ENCODE measurements at regions not wholly inside any gene's neighbourhood (a gene's known extent, or its start where the extent isn't known, plus 50 kb on each side); places are given as distances from the start of the nearest gene placed in this dataset.

DNA sequence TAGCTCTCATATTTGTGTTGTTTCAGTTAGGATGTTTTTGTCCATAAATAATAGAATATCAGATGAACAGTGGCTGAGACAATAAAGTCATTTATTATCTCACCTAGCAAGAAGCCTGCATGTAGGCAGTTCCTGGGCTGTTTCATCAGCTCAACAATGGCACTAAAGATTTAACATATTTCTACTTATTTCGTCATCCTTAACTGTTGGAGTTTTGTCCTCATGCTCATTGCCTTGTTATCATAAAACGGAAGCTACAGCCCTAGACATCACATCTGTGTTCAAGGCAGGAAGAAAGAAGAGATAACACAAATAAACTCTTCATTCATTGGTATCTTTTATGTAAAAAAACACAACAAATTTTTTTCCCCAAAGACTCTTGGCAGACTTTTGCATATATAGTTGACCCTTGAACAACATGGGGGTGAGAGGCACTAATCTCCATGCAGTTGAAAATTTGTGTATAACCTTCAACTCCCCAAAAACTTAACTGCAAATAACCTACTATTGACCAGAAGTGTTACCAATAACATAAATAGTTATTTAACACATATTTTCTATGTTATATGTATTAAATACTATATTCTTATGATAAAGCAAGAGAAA, 277.2 kb upstream of the ADRA1B start:
- TF ChIP-seq POLR2AphosphoS5 (IDR thresholded peaks at IDR 0.05): no peak
- TF ChIP-seq, protein P1, sequence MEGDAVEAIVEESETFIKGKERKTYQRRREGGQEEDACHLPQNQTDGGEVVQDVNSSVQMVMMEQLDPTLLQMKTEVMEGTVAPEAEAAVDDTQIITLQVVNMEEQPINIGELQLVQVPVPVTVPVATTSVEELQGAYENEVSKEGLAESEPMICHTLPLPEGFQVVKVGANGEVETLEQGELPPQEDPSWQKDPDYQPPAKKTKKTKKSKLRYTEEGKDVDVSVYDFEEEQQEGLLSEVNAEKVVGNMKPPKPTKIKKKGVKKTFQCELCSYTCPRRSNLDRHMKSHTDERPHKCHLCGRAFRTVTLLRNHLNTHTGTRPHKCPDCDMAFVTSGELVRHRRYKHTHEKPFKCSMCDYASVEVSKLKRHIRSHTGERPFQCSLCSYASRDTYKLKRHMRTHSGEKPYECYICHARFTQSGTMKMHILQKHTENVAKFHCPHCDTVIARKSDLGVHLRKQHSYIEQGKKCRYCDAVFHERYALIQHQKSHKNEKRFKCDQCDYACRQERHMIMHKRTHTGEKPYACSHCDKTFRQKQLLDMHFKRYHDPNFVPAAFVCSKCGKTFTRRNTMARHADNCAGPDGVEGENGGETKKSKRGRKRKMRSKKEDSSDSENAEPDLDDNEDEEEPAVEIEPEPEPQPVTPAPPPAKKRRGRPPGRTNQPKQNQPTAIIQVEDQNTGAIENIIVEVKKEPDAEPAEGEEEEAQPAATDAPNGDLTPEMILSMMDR (IDR thresholded peaks at IDR 0.05): no peak
- no peak for TF ChIP-seq POLR2A (IDR thresholded peaks at IDR 0.05)
- no peak for TF ChIP-seq EP300 (IDR thresholded peaks at IDR 0.05)
- H3K9me3 ChIP-seq: no peaks in the 10 kb centered on the region
- H3K4me1 ChIP-seq: no peaks in the 10 kb centered on the region
- WGBS, 2 donors (ENCODE audit: low coverage in 1 of 2): 34 to 60% methylated on average over 2 of the region's 2 CpGs
- ATAC-seq: no peak
- H3K4me3 ChIP-seq: no peak overlapping the region
- no peak overlapping the region for H3K27ac ChIP-seq
- no peaks in the 10 kb centered on the region for H3K27me3 ChIP-seq
- H3K36me3 ChIP-seq: no peaks in the 10 kb centered on the region

DNA sequence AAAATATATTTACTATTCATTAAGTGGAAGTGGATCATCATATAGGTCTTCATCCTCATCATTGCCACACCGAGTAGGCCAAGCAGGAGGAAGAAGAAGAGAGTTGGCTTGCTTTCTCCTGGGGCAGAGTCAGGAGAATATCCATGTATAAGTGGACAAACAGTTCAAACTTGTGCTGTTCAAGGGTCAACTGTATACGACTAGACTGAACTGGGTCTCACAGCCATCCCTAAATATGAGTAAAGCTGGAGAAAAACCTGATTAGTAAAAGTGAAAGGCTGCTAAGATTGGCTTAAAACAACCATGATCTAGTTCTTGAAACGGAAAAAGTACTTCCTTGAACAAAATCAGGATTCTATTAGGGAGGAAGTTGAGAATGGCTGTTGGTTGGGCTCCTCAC, 276.7 kb upstream of the ADRA1B start:
- Histone ChIP-seq H3K27me3 (no peaks in the 10 kb centered on the region), H3K9me3 (no peaks in the 10 kb centered on the region), H3K36me3 (no peaks in the 10 kb centered on the region), H3K4me3 (no peak overlapping the region), H3K4me1 (no peaks in the 10 kb centered on the region), H3K27ac (no peak overlapping the region)
- 73 to 87% methylated on average over 3 of the region's 3 CpGs for WGBS, 2 donors (ENCODE audit: low coverage in 1 of 2)
- no peak for ATAC-seq
- TF ChIP-seq POLR2AphosphoS5 (IDR thresholded peaks at IDR 0.05) (no peak), POLR2A (IDR thresholded peaks at IDR 0.05) (no peak), EP300 (IDR thresholded peaks at IDR 0.05) (no peak)
- TF ChIP-seq, protein P1 (IDR thresholded peaks at IDR 0.05): no peak

DNA sequence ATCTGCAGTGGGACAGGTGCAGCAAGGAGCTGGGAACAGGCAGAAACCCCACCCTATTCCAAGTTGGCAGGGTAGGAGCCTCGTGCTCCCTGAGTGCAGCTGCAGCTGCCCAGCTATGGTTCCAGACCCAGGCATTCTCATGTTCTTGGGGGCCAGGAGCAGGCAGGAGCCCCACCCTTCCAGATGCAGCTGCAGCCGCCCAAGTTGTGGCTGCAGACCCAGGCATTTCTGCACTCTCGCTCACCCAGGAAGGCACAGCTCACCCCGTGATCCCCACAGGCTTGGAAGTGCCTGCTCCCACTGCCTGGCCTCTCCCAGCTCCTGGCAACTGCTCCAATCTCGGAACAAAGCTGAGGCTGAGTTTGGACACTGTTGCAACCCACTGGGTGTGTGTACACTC, 275.8 kb upstream of the ADRA1B start:
- Histone ChIP-seq H3K9me3 (no peaks in the 10 kb centered on the region), H3K36me3 (no peaks in the 10 kb centered on the region), H3K27me3 (no peaks in the 10 kb centered on the region), H3K4me3 (no peak overlapping the region), H3K4me1 (no peaks in the 10 kb centered on the region), H3K27ac (no peak overlapping the region)
- ATAC-seq: no peak
- no peak for TF ChIP-seq POLR2A (IDR thresholded peaks at IDR 0.05)
- TF ChIP-seq POLR2AphosphoS5 (IDR thresholded peaks at IDR 0.05): no peak
- TF ChIP-seq, protein P1 (IDR thresholded peaks at IDR 0.05): no peak
- no peak for TF ChIP-seq EP300 (IDR thresholded peaks at IDR 0.05)
- no CpG with 5 or more reads among the region's 5 CpGs for WGBS, 2 donors (ENCODE audit: low coverage in 1 of 2)

DNA sequence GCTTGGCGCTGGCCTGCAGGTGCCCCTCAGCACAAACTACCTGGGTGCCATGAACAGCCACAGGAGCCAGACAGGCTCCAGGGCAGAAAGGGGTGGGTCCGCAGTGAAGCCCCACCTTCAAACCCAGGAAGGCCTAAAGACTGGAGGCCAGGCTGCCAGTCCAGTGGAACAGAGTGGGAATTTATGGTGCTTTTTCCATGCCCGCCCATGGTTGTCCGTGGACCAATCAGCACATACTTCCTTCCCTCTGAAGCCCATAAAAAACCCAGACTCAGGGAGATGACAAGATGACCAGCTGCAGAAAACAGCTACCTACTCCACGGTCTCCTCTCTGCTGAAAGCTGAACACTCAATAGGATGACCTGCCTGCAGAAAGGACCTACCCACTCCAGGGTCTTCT, 275.4 kb upstream of the ADRA1B start:
- Histone ChIP-seq H3K27ac (no peak overlapping the region), H3K4me1 (no peaks in the 10 kb centered on the region), H3K36me3 (no peaks in the 10 kb centered on the region), H3K27me3 (no peaks in the 10 kb centered on the region), H3K4me3 (no peak overlapping the region), H3K9me3 (no peaks in the 10 kb centered on the region)
- ATAC-seq: no peak
- WGBS, 2 donors (ENCODE audit: low coverage in 1 of 2): 80% methylated on average over 1 of the region's 5 CpGs; no CpG with 5 or more reads in 1 of the 2 donors
- TF ChIP-seq, protein P1 (IDR thresholded peaks at IDR 0.05): no peak
- no peak for TF ChIP-seq EP300 (IDR thresholded peaks at IDR 0.05)
- TF ChIP-seq POLR2AphosphoS5 (IDR thresholded peaks at IDR 0.05): no peak
- no peak for TF ChIP-seq POLR2A (IDR thresholded peaks at IDR 0.05)

DNA sequence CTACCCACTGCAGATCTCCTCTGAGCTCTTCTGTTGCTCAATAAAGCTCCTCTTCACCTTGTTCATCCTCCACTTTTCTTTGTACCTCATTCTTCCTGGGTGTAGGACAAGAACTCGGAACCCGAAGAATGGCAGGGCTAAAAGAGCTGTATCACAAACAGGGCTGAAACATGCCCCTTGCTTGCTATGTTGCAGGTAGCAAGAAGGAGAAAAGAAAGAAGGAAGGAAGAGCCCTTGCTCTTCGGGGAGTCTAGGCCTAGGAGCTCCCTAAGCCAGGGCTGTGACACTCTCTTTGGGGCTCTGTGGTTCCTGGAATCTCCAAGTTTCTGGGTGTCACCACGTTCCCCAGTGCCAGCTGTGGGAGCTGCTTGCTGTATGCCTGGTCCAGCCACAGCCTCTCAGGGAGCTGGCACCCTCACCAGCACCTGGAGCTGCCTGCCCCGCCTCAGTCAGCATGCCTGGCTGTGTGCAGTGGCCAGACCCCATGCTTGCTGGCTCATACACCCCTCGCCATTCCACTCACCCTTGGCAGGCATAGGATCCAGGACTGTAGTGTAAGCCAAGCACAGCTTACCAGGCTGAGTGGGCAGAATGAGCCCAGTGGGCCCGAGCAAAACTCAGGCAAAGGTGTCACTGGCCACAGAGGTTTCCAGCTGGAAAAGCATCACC, 274.8 kb upstream of the ADRA1B start:
- Histone ChIP-seq H3K36me3 (no peaks in the 10 kb centered on the region), H3K4me3 (no peak overlapping the region), H3K4me1 (no peaks in the 10 kb centered on the region), H3K27me3 (no peaks in the 10 kb centered on the region), H3K9me3 (no peaks in the 10 kb centered on the region), H3K27ac (no peak overlapping the region)
- no peak for ATAC-seq
- no peak for TF ChIP-seq POLR2A (IDR thresholded peaks at IDR 0.05)
- TF ChIP-seq, protein P1 (IDR thresholded peaks at IDR 0.05): no peak
- TF ChIP-seq EP300 (IDR thresholded peaks at IDR 0.05): no peak
- TF ChIP-seq POLR2AphosphoS5 (IDR thresholded peaks at IDR 0.05): no peak
- 83 to 100% methylated on average over 1 to 4 of the region's 7 CpGs for WGBS, 2 donors (ENCODE audit: low coverage in 1 of 2)

Data from gastroesophageal sphincter (tissue), 4 donors.